ENCODE measurements at regions not wholly inside any gene's neighbourhood (a gene's known extent, or its start where the extent isn't known, plus 50 kb on each side); places are given as distances from the start of the nearest gene placed in this dataset.

GRCh38 chrX:8873956-8874355 lies 72.8 kb upstream of the FAM9A start:
- intact Hi-C loops (cut with micrococcal nuclease), result no loop called here
- DNase-seq, result no peak
- ATAC-seq, result no peak

- no peak for ATAC-seq
These were observed 71.9 kb upstream of the FAM9A start for GRCh38 chrX:8873102-8873501.

GRCh38 chrX:8870411-8870810 lies 69.2 kb upstream of the FAM9A start:
- no peak for ATAC-seq
- no peak for DNase-seq
- intact Hi-C loops (cut with micrococcal nuclease), result no loop called here

More at GRCh38 chrX:8873102-8873501, 71.9 kb upstream of the FAM9A start:
- intact Hi-C loops (cut with micrococcal nuclease), result no loop called here
- no peak for DNase-seq

GRCh38 chrX:8869812-8870211 lies 68.6 kb upstream of the FAM9A start:
- ATAC-seq, result no peak
- intact Hi-C loops (cut with micrococcal nuclease), result no loop called here
- no peak for DNase-seq

GRCh38 chrX:8868906-8869305 lies 67.7 kb upstream of the FAM9A start:
- DNase-seq, result no peak
- intact Hi-C loops (cut with micrococcal nuclease), result no loop called here
- no peak for ATAC-seq

GRCh38 chrX:8868070-8868773 lies 67.0 kb upstream of the FAM9A start:
- ATAC-seq (no peak), DNase-seq (no peak)
- intact Hi-C loops (cut with micrococcal nuclease), result no loop called here

GRCh38 chrX:8867406-8867805 lies 66.2 kb upstream of the FAM9A start:
- intact Hi-C loops (cut with micrococcal nuclease), result no loop called here
- no peak for ATAC-seq

GRCh38 chrX:8864161-8864560 lies 63.0 kb upstream of the FAM9A start:
- ATAC-seq (no peak), DNase-seq (no peak)
- intact Hi-C loops (cut with micrococcal nuclease), result no loop called here

More at GRCh38 chrX:8867406-8867805, 66.2 kb upstream of the FAM9A start:
- DNase-seq, result no peak

GRCh38 chrX:8861908-8862307 lies 60.7 kb upstream of the FAM9A start:
- DNase-seq (no peak), ATAC-seq (no peak)
- intact Hi-C loops (cut with micrococcal nuclease), result no loop called here

GRCh38 chrX:8851231-8851886 lies 50.2 kb upstream of the FAM9A start:
- intact Hi-C loops (cut with micrococcal nuclease), result no loop called here
- ATAC-seq (no peak), DNase-seq (no peak)

All from left ventricle myocardium superior (tissue), 1 donor.